HEK293 (cell line): ENCODE measurements at regions not wholly inside any gene's neighbourhood (a gene's known extent, or its start where the extent isn't known, plus 50 kb on each side); places are given as distances from the start of the nearest gene placed in this dataset.
A peak's percentile ranks its signal among the peaks of the same experiment; 100 is the strongest.

Experiments used
- FEZF1 ChIP-seq: fragments of 450-650 bp; formaldehyde crosslinking; IDR thresholded peaks from 2 replicates; pipeline ENCODE4 v1.5.1; 2016; ENCODE audit warnings: missing biosample characterization, missing genetic modification characterization
- KLF10 ChIP-seq: fragments of 450-650 bp; IDR thresholded peaks from 2 replicates; pipeline ENCODE4 v1.5.1; 2018; ENCODE audit warnings: missing biosample characterization, mild to moderate bottlenecking, missing genetic modification characterization
- KLF16 ChIP-seq: fragments of 450-650 bp; formaldehyde crosslinking; IDR thresholded peaks from 2 replicates; pipeline ENCODE4 v1.5.1; 2017; ENCODE audit warnings: missing biosample characterization, missing genetic modification characterization
- SP2 ChIP-seq: fragments of 450-650 bp; formaldehyde crosslinking; IDR thresholded peaks from 2 replicates; pipeline ENCODE4 v1.5.1; 2016; ENCODE audit warnings: missing biosample characterization, missing genetic modification characterization
- TCF7L2 ChIP-seq: IDR thresholded peaks from 2 replicates; pipeline ENCODE4 v1.6.1; 2011; ENCODE audit warnings: low read depth, mild to moderate bottlenecking, inconsistent platforms, low read length, moderate library complexity, borderline replicate concordance
- WT1 ChIP-seq: fragments of 450-650 bp; formaldehyde crosslinking; IDR thresholded peaks from 2 replicates; pipeline ENCODE4 v1.5.1; 2016; ENCODE audit warnings: missing biosample characterization, missing genetic modification characterization
- YY2 ChIP-seq: fragments of 450-650 bp; formaldehyde crosslinking; IDR thresholded peaks from 2 replicates; pipeline ENCODE4 v1.5.1; 2016; ENCODE audit warnings: missing biosample characterization, missing genetic modification characterization
- ZBTB1 ChIP-seq: fragments of 450-650 bp; formaldehyde crosslinking; IDR thresholded peaks from 2 replicates; pipeline ENCODE4 v1.5.1; 2016; ENCODE audit warnings: missing biosample characterization, missing genetic modification characterization
- ZBTB10 ChIP-seq: fragments of 450-650 bp; formaldehyde crosslinking; IDR thresholded peaks from 2 replicates; pipeline ENCODE4 v1.5.1; 2016; ENCODE audit warnings: missing biosample characterization, missing genetic modification characterization
- ZNF146 ChIP-seq: fragments of 450-650 bp; formaldehyde crosslinking; IDR thresholded peaks from 2 replicates; pipeline ENCODE4 v1.5.1; 2016; ENCODE audit warnings: missing biosample characterization, missing genetic modification characterization
- ZNF24 ChIP-seq: fragments of 450-650 bp; formaldehyde crosslinking; IDR thresholded peaks from 2 replicates; pipeline ENCODE4 v1.5.1; 2016; ENCODE audit warnings: missing biosample characterization, missing genetic modification characterization
- ZNF280D ChIP-seq: fragments of 450-650 bp; formaldehyde crosslinking; IDR thresholded peaks from 2 replicates; pipeline ENCODE4 v1.5.1; 2016; ENCODE audit warnings: missing biosample characterization, missing genetic modification characterization
- ZNF335 ChIP-seq: fragments of 450-650 bp; formaldehyde crosslinking; conservative IDR thresholded peaks from 2 replicates; pipeline ENCODE4 v1.5.1; 2016; ENCODE audit warnings: missing biosample characterization, missing genetic modification characterization
- ZNF501 ChIP-seq: fragments of 450-650 bp; formaldehyde crosslinking; IDR thresholded peaks from 2 replicates; pipeline ENCODE4 v1.5.1; 2016; ENCODE audit warnings: missing biosample characterization, missing genetic modification characterization
- ZNF549 ChIP-seq: fragments of 450-650 bp; IDR thresholded peaks from 2 replicates; pipeline ENCODE4 v1.5.1; 2018; ENCODE audit warnings: missing biosample characterization, missing genetic modification characterization, mild to moderate bottlenecking, inconsistent platforms, moderate library complexity
- ZNF558 ChIP-seq: fragments of 450-650 bp; formaldehyde crosslinking; IDR thresholded peaks from 2 replicates; pipeline ENCODE4 v1.5.1; 2016; ENCODE audit warnings: missing biosample characterization, missing genetic modification characterization
- ZNF610 ChIP-seq: fragments of 450-650 bp; formaldehyde crosslinking; IDR thresholded peaks from 2 replicates; pipeline ENCODE4 v1.5.1; 2016; ENCODE audit warnings: missing biosample characterization, missing genetic modification characterization, borderline replicate concordance
- ZNF624 ChIP-seq: fragments of 450-650 bp; formaldehyde crosslinking; IDR thresholded peaks from 2 replicates; pipeline ENCODE4 v1.5.1; 2017; ENCODE audit warnings: missing biosample characterization, missing genetic modification characterization
- ZNF639 ChIP-seq: fragments of 450-650 bp; formaldehyde crosslinking; IDR thresholded peaks from 2 replicates; pipeline ENCODE4 v1.5.1; 2016; ENCODE audit warnings: missing biosample characterization, missing genetic modification characterization
- ZNF660 ChIP-seq: fragments of 450-650 bp; IDR thresholded peaks from 2 replicates; pipeline ENCODE4 v1.5.1; 2018; ENCODE audit warnings: missing biosample characterization, mild to moderate bottlenecking, missing genetic modification characterization
- ZNF677 ChIP-seq: fragments of 450-650 bp; IDR thresholded peaks from 2 replicates; pipeline ENCODE4 v1.5.0; 2018; ENCODE audit warnings: missing biosample characterization, mild to moderate bottlenecking, missing genetic modification characterization, moderate library complexity
- ZNF776 ChIP-seq: fragments of 450-650 bp; formaldehyde crosslinking; IDR thresholded peaks from 2 replicates; pipeline ENCODE4 v1.5.0; 2017; ENCODE audit warnings: missing biosample characterization, missing genetic modification characterization, borderline replicate concordance
- ZNF830 ChIP-seq: fragments of 450-650 bp; IDR thresholded peaks from 2 replicates; pipeline ENCODE4 v1.5.0; 2018; ENCODE audit warnings: missing biosample characterization, missing genetic modification characterization, low read depth, mild to moderate bottlenecking, moderate library complexity
- ZNF843 ChIP-seq: fragments of 450-650 bp; formaldehyde crosslinking; IDR thresholded peaks from 2 replicates; pipeline ENCODE4 v1.5.1; 2016; ENCODE audit warnings: missing biosample characterization, missing genetic modification characterization
- TF ChIP-seq, protein P1 (sequence below): fragments of 450-650 bp; formaldehyde crosslinking; IDR thresholded peaks from 2 replicates; pipeline ENCODE4 v1.5.1; 2016; ENCODE audit warnings: missing biosample characterization, missing genetic modification characterization
- TF ChIP-seq, protein P2 (sequence below): fragments of 450-650 bp; IDR thresholded peaks from 2 replicates; pipeline ENCODE4 v1.5.1; 2018; ENCODE audit warnings: missing biosample characterization, missing genetic modification characterization

DNA sequence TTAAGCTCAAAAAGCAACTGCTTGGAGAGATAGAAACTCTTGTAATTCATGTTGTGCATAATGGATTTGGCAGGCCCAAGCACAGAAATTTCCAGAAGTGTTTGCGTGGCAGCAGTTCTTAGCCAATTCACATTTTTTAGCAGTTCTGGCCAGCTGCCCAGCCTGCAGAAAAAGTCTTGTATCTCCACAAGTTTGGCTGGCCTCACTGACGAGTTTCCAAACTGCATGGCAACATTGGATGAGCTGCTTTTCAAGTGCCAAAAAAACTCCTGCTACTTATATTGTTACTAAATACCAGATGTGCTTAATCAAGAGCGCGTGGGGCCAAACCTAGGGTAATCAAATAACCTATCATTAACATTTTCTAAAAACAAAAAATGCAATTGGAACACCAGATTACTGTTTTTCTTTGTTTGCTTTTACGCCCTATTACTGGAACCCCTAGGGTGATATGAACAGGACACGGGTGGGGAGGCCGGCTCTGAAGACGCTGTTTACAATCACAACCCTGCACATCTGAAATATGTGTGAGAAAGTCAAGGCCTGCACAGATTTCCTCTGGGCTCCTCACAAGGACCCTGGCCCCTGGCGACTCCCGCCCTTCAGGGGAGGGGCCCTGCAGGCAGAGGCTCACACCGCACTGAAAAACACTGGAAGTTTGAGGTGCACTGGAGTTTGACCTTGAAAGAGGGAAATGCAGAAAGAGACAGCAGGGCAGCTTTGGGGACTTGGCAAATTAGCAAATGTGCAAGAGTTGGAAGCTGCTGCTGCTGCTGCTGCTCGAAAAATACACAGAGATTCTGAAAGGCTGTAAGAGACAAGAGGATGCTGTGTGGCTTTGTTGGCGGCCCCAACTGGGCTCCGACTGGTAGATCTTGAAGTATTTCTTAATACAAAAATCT, 55.2 kb upstream of the TARBP1 start (continued):
- no peak for TF ChIP-seq ZNF639 (tag by site-specific recombination)
- peak; percentile 65 for TF ChIP-seq ZNF335 (tag by site-specific recombination)
- peak; percentile 87 for TF ChIP-seq WT1 (tag by site-specific recombination)
- no peak for TF ChIP-seq ZBTB1 (tag by site-specific recombination)
- TF ChIP-seq, protein P1, sequence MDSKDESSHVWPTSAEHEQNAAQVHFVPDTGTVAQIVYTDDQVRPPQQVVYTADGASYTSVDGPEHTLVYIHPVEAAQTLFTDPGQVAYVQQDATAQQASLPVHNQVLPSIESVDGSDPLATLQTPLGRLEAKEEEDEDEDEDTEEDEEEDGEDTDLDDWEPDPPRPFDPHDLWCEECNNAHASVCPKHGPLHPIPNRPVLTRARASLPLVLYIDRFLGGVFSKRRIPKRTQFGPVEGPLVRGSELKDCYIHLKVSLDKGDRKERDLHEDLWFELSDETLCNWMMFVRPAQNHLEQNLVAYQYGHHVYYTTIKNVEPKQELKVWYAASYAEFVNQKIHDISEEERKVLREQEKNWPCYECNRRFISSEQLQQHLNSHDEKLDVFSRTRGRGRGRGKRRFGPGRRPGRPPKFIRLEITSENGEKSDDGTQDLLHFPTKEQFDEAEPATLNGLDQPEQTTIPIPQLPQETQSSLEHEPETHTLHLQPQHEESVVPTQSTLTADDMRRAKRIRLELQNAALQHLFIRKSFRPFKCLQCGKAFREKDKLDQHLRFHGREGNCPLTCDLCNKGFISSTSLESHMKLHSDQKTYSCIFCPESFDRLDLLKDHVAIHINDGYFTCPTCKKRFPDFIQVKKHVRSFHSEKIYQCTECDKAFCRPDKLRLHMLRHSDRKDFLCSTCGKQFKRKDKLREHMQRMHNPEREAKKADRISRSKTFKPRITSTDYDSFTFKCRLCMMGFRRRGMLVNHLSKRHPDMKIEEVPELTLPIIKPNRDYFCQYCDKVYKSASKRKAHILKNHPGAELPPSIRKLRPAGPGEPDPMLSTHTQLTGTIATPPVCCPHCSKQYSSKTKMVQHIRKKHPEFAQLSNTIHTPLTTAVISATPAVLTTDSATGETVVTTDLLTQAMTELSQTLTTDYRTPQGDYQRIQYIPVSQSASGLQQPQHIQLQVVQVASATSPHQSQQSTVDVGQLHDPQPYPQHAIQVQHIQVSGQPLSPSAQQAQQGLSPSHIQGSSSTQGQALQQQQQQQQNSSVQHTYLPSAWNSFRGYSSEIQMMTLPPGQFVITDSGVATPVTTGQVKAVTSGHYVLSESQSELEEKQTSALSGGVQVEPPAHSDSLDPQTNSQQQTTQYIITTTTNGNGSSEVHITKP (tag by site-specific recombination), result peak; percentile 31
- no peak for TF ChIP-seq ZNF830 (tag by site-specific recombination)
- TF ChIP-seq ZNF776 (tag by site-specific recombination), result no peak
- TF ChIP-seq KLF16, result no peak
- no peak for TF ChIP-seq SP2
- TF ChIP-seq FEZF1 (tag by site-specific recombination), result peak; percentile 88
- no peak for TF ChIP-seq ZNF280D (tag by site-specific recombination)
- TF ChIP-seq YY2 (tag by site-specific recombination), result no peak
- 0 out of 2 replicates have a peak, but pooled peaks have one; percentile 29 for TF ChIP-seq ZNF558
- TF ChIP-seq ZNF549, result no peak
- no peak for TF ChIP-seq ZNF660 (tag by site-specific recombination)
- no peak for TF ChIP-seq ZNF624 (tag by site-specific recombination)
- no peak for TF ChIP-seq ZNF146 (tag by site-specific recombination)
- peak; percentile 97 for TF ChIP-seq ZNF24 (tag by site-specific recombination)
- TF ChIP-seq ZNF501 (tag by site-specific recombination), result no peak
- TF ChIP-seq ZNF610 (tag by site-specific recombination), result peak; percentile 38; the same call in 1 of the 2 replicates
- TF ChIP-seq, protein P2, sequence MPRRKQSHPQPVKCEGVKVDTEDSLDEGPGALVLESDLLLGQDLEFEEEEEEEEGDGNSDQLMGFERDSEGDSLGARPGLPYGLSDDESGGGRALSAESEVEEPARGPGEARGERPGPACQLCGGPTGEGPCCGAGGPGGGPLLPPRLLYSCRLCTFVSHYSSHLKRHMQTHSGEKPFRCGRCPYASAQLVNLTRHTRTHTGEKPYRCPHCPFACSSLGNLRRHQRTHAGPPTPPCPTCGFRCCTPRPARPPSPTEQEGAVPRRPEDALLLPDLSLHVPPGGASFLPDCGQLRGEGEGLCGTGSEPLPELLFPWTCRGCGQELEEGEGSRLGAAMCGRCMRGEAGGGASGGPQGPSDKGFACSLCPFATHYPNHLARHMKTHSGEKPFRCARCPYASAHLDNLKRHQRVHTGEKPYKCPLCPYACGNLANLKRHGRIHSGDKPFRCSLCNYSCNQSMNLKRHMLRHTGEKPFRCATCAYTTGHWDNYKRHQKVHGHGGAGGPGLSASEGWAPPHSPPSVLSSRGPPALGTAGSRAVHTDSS (tag by site-specific recombination), result no peak
- no peak for TF ChIP-seq ZNF677
- TF ChIP-seq ZBTB10, result no peak
- peak; percentile 90 for TF ChIP-seq ZNF843 (tag by site-specific recombination)
- TF ChIP-seq TCF7L2, result 0 out of 2 replicates have a peak, but pooled peaks have one; percentile 17
- peak; percentile 78 for TF ChIP-seq KLF10 (tag by site-specific recombination)
